Lower leg skin (tissue), 3 donors: ENCODE measurements at regions not wholly inside any gene's neighbourhood (a gene's known extent, or its start where the extent isn't known, plus 50 kb on each side); places are given as distances from the start of the nearest gene placed in this dataset.

ENCODE experiments used
- CTCF ChIP-seq, 3 donors: fragments of 450-650 bp; IDR thresholded peaks; one replicate each; pipeline ENCODE4 v1.5.1; 2016; ENCODE audit warnings: antibody characterized with exemption in 3 of 3, mild to moderate bottlenecking in 3 of 3, moderate library complexity in 2 of 3
- POLR2A ChIP-seq, 2 donors: fragments of 450-650 bp; IDR thresholded peaks; one replicate each; pipeline ENCODE4 v1.6.1; 2016 to 2017; ENCODE audit warnings: antibody characterized with exemption in 2 of 2, mild to moderate bottlenecking in 1 of 2, moderate library complexity in 1 of 2

- no peak for TF ChIP-seq CTCF (IDR thresholded peaks at IDR 0.05)
- no peak for TF ChIP-seq POLR2A (IDR thresholded peaks at IDR 0.05)
Observed at GRCh38 chr10:78291722-78292121, 258.1 kb downstream of the RPS24 start.
